Occipital lobe (tissue), 1 donor: ENCODE measurements at regions not wholly inside any gene's neighbourhood (a gene's known extent, or its start where the extent isn't known, plus 50 kb on each side); places are given as distances from the start of the nearest gene placed in this dataset.

Experiments used
- DNase-seq: peaks from one replicate; lab custom pipeline; 2025; lab: John Stamatoyannopoulos, UW

GRCh38 chr3:105923140-105923539 lies 54.3 kb upstream of the CBLB start:
- DNase-seq, result no peak

- DNase-seq, result no peak
Observed at GRCh38 chr3:105927741-105928140, 58.9 kb upstream of the CBLB start.

GRCh38 chr3:105930733-105931132 lies 61.9 kb upstream of the CBLB start:
- DNase-seq, result no peak

GRCh38 chr3:105931500-105931899 lies 62.7 kb upstream of the CBLB start:
- no peak for DNase-seq

GRCh38 chr3:105933871-105934270 lies 65.1 kb upstream of the CBLB start:
- DNase-seq, result no peak

- no peak for DNase-seq
Observed at GRCh38 chr3:105938101-105938500, 69.3 kb upstream of the CBLB start.

GRCh38 chr3:105938806-105939205 lies 70.0 kb upstream of the CBLB start:
- no peak for DNase-seq

- no peak for DNase-seq
Observed at GRCh38 chr3:105944276-105944675, 75.5 kb upstream of the CBLB start.

- DNase-seq, result no peak
Observed at GRCh38 chr3:105944721-105945120, 75.9 kb upstream of the CBLB start.

- no peak for DNase-seq
Observed at GRCh38 chr3:105948101-105948500, 79.3 kb upstream of the CBLB start.

GRCh38 chr3:105950881-105951600 lies 82.2 kb upstream of the CBLB start:
- no peak for DNase-seq

GRCh38 chr3:105953831-105954230 lies 85.0 kb upstream of the CBLB start:
- no peak for DNase-seq

GRCh38 chr3:105956306-105956705 lies 87.5 kb upstream of the CBLB start:
- DNase-seq, result no peak

GRCh38 chr3:105957722-105958121 lies 88.9 kb upstream of the CBLB start:
- no peak for DNase-seq

GRCh38 chr3:105958237-105959000 lies 89.6 kb upstream of the CBLB start:
- no peak for DNase-seq

- DNase-seq, result no peak
Observed at GRCh38 chr3:105959851-105960250, 91.0 kb upstream of the CBLB start.

GRCh38 chr3:105960381-105960780 lies 91.6 kb upstream of the CBLB start:
- no peak for DNase-seq

- DNase-seq, result no peak
Observed at GRCh38 chr3:105963161-105963560, 94.3 kb upstream of the CBLB start.

- DNase-seq, result no peak
Observed at GRCh38 chr3:105965384-105965783, 96.6 kb upstream of the CBLB start.

GRCh38 chr3:105967117-105967516 lies 98.3 kb upstream of the CBLB start:
- DNase-seq, result no peak

GRCh38 chr3:105970283-105970682 lies 101.5 kb upstream of the CBLB start:
- DNase-seq, result no peak

- no peak for DNase-seq
Observed at GRCh38 chr3:105972069-105972468, 103.3 kb upstream of the CBLB start.

- DNase-seq, result no peak
Observed at GRCh38 chr3:105974381-105974780, 105.6 kb upstream of the CBLB start.
